HG02759 (cell line): ENCODE measurements at regions not wholly inside any gene's neighbourhood (a gene's known extent, or its start where the extent isn't known, plus 50 kb on each side); places are given as distances from the start of the nearest gene placed in this dataset.

ENCODE experiments used
- ATAC-seq: cut with Tn5 transposase; IDR thresholded peaks from one replicate; pipeline ENCODE4 v1.9.1; 2021; ENCODE audit warnings: mild to moderate bottlenecking, moderate library complexity; ENCODE audit not compliant: unreplicated experiment

GRCh38 chr16:51039638-51040331 lies 111.3 kb downstream of the SALL1 start:
- no peak for ATAC-seq

- ATAC-seq = no peak
These were observed 115.4 kb downstream of the SALL1 start for GRCh38 chr16:51035711-51036110.

- ATAC-seq = no peak
These were observed 116.0 kb downstream of the SALL1 start for GRCh38 chr16:51035110-51035498.

GRCh38 chr16:51034481-51035109 lies 116.5 kb downstream of the SALL1 start:
- ATAC-seq = no peak

GRCh38 chr16:51031598-51031997 lies 119.5 kb downstream of the SALL1 start:
- ATAC-seq = no peak

GRCh38 chr16:51030516-51030915 lies 120.6 kb downstream of the SALL1 start:
- ATAC-seq = no peak

- ATAC-seq = no peak
These were observed 125.3 kb downstream of the SALL1 start for GRCh38 chr16:51025588-51026290.

- ATAC-seq = no peak
These were observed 126.4 kb downstream of the SALL1 start for GRCh38 chr16:51024703-51025102.

GRCh38 chr16:51022955-51023354 lies 128.1 kb downstream of the SALL1 start:
- ATAC-seq = no peak

- ATAC-seq = no peak
These were observed 131.5 kb downstream of the SALL1 start for GRCh38 chr16:51019617-51020016.

GRCh38 chr16:51017969-51018368 lies 133.1 kb downstream of the SALL1 start:
- ATAC-seq = no peak

- no peak for ATAC-seq
These were observed 138.7 kb downstream of the SALL1 start for GRCh38 chr16:51012396-51012795.

GRCh38 chr16:51010817-51011216 lies 140.3 kb downstream of the SALL1 start:
- ATAC-seq = no peak

- no peak for ATAC-seq
These were observed 141.3 kb downstream of the SALL1 start for GRCh38 chr16:51009813-51010212.

- ATAC-seq = no peak
These were observed 141.7 kb downstream of the SALL1 start for GRCh38 chr16:51009359-51009758.

GRCh38 chr16:51008607-51009006 lies 142.5 kb downstream of the SALL1 start:
- ATAC-seq = no peak

GRCh38 chr16:51008037-51008436 lies 143.0 kb downstream of the SALL1 start:
- ATAC-seq = no peak

GRCh38 chr16:51003850-51004566 lies 147.1 kb downstream of the SALL1 start:
- no peak for ATAC-seq

GRCh38 chr16:51002881-51003490 lies 148.1 kb downstream of the SALL1 start:
- no peak for ATAC-seq

- ATAC-seq = no peak
These were observed 151.9 kb downstream of the SALL1 start for GRCh38 chr16:50999181-50999580.

GRCh38 chr16:50998411-50998810 lies 152.7 kb downstream of the SALL1 start:
- no peak for ATAC-seq
